Thyroid gland (tissue), 4 donors: ENCODE measurements at regions not wholly inside any gene's neighbourhood (a gene's known extent, or its start where the extent isn't known, plus 50 kb on each side); places are given as distances from the start of the nearest gene placed in this dataset.

Experiments
- CTCF ChIP-seq, 6 experiments: fragments of 200-600 bp in 3 of 6; fragments of 450-650 bp in 3 of 6; sonication (generic) in 3 of 6; IDR thresholded peaks; one replicate each; pipeline ENCODE4 v1.5.1; 2016 to 2019; ENCODE audit warnings: antibody characterized with exemption in 6 of 6, mild to moderate bottlenecking in 2 of 6, inconsistent platforms in 1 of 6, moderate library complexity in 1 of 6
- POLR2A ChIP-seq, 2 donors: fragments of 450-650 bp; IDR thresholded peaks; one replicate each; pipeline ENCODE4 v1.6.1; 2017; ENCODE audit warnings: antibody characterized with exemption in 2 of 2, mild to moderate bottlenecking in 2 of 2, moderate library complexity in 1 of 2

DNA sequence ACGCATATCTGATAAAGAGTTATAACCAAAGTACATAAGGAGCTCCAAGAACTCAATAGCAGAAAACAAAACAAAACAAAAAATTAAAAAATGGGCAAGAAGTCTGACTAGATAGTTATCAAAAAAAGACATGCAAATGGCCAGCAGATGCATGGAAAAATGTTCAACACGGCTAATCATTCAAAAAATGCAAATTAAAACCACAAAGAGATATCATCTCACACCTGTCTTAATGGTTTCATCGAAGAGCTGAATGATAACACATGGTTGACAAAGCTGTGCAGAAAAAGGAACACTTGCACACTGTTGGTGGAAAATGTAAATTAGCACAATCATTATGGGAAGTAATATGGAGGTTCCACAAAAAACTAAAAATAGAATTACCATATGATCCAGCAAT, 751.3 kb upstream of the POU3F3 start:
- TF ChIP-seq CTCF (IDR thresholded peaks at IDR 0.05) (no peak), POLR2A (IDR thresholded peaks at IDR 0.05) (no peak)
